Brain microvascular endothelial cell (primary cell): ENCODE measurements at regions not wholly inside any gene's neighbourhood (a gene's known extent, or its start where the extent isn't known, plus 50 kb on each side); places are given as distances from the start of the nearest gene placed in this dataset.

Experiments used
- DNase-seq: peaks from one replicate; pipeline ENCODE4 v3.0.0-alpha.2; 2020
- H3K27ac ChIP-seq: fragments of 250-450 bp; sonication (Bioruptor Pico); 2 replicates; pipeline ENCODE4 v1.5.1; 2020; ENCODE audit warnings: mild to moderate bottlenecking, moderate library complexity
- H3K27me3 ChIP-seq: fragments of 250-450 bp; sonication (Bioruptor Pico); replicated peaks from 2 replicates; pipeline ENCODE4 v1.5.1; 2020; ENCODE audit warnings: mild to moderate bottlenecking
- H3K36me3 ChIP-seq: fragments of 250-450 bp; sonication (Bioruptor Pico); replicated peaks from 2 replicates; pipeline ENCODE4 v1.5.1; 2020; ENCODE audit warnings: mild to moderate bottlenecking
- H3K4me3 ChIP-seq: 2 replicates; pipeline ENCODE4 v1.5.1; 2011; ENCODE audit warnings: low read depth, mild to moderate bottlenecking, control low read depth, low read length, moderate library complexity
- in situ Hi-C: cut with HindIII; loops from 2 replicates; pipeline ENCODE4 v1.10.0; 2017; ENCODE audit warnings: low sequenced_read_pairs, low pct_ligation_motif_present
- TF ChIP-seq, protein P1 (sequence below): IDR thresholded peaks from 2 replicates; pipeline ENCODE4 v1.5.1; 2011; ENCODE audit warnings: low read depth, mild to moderate bottlenecking, moderate library complexity, low read length, control low read depth, inconsistent platforms; ENCODE audit errors: missing control alignments

DNA sequence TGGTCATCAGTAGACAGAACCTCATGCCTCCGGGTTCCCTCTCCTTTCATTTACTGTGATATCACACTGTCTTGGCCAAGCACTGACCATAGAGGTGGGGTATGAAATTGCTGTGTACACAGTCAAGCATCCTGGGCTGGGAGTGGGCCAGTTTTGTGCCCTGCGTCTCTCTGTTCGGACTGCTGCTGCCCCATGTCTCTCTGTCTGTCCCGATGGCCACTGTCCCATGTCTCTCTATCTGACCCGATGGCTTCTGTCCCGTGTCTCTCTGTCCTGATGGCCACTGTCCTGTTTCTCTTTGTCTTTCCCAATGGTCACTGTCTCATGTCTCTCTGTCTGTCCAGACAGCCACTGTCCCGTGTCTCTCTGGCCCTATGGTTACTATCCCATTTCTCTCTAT, 164.9 kb downstream of the ARL4C start:
- H3K36me3 ChIP-seq, result no peaks in the 10 kb centered on the region
- TF ChIP-seq, protein P1, sequence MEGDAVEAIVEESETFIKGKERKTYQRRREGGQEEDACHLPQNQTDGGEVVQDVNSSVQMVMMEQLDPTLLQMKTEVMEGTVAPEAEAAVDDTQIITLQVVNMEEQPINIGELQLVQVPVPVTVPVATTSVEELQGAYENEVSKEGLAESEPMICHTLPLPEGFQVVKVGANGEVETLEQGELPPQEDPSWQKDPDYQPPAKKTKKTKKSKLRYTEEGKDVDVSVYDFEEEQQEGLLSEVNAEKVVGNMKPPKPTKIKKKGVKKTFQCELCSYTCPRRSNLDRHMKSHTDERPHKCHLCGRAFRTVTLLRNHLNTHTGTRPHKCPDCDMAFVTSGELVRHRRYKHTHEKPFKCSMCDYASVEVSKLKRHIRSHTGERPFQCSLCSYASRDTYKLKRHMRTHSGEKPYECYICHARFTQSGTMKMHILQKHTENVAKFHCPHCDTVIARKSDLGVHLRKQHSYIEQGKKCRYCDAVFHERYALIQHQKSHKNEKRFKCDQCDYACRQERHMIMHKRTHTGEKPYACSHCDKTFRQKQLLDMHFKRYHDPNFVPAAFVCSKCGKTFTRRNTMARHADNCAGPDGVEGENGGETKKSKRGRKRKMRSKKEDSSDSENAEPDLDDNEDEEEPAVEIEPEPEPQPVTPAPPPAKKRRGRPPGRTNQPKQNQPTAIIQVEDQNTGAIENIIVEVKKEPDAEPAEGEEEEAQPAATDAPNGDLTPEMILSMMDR, result no peak
- DNase-seq, result no peak
- no peaks in the 10 kb centered on the region for H3K27me3 ChIP-seq
- no peak overlapping the region for H3K4me3 ChIP-seq
- H3K27ac ChIP-seq, result no peak overlapping the region
- in situ Hi-C loops, result no loop called here

DNA sequence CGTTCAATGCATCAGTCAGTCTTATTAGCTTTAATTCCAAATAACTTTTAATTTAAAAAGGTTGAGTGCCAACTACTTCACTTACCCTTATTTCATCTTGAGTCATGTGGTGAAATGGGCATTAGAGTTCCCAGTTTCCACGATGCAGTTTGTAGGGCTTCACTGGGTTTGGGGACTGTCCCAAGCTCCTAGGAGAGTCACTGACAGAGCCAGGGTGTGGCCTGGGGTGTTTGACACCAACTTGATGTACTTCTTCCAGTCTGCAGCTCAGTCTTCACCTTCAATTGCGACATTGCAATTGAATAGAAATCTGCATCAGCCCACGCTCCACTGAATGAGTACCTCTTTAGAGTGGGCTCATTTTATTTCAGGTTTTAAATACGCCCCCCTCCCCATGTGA, 165.3 kb downstream of the ARL4C start:
- TF ChIP-seq, protein P1, result no peak
- in situ Hi-C loops, result no loop called here
- H3K4me3 ChIP-seq, result no peak overlapping the region
- no peaks in the 10 kb centered on the region for H3K36me3 ChIP-seq
- no peaks in the 10 kb centered on the region for H3K27me3 ChIP-seq
- H3K27ac ChIP-seq, result no peak overlapping the region
- no peak for DNase-seq

DNA sequence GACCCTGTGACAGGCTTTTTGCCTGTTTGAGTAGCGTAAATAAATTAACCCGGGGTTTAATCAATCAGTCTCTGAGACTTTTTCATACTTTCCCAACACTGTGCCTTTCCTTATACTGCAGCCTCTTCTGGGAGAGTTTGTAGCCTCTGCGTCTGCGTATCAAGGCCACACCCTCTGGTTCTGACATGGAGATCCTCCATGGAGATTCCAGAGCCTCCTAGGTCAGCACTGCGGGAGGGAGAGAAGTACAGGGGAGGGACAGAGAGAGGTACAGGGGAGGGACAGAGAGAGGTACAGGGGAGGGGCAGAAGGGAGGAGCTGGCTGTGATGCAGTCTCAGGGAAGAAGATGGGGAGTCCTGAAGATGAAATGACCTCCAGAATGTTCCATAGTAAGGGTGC, 166.0 kb downstream of the ARL4C start:
- Histone ChIP-seq H3K4me3 (no peak overlapping the region), H3K27ac (no peak overlapping the region), H3K27me3 (no peaks in the 10 kb centered on the region), H3K36me3 (no peaks in the 10 kb centered on the region)
- TF ChIP-seq, protein P1, result no peak
- DNase-seq, result no peak
- in situ Hi-C loops, result no loop called here

DNA sequence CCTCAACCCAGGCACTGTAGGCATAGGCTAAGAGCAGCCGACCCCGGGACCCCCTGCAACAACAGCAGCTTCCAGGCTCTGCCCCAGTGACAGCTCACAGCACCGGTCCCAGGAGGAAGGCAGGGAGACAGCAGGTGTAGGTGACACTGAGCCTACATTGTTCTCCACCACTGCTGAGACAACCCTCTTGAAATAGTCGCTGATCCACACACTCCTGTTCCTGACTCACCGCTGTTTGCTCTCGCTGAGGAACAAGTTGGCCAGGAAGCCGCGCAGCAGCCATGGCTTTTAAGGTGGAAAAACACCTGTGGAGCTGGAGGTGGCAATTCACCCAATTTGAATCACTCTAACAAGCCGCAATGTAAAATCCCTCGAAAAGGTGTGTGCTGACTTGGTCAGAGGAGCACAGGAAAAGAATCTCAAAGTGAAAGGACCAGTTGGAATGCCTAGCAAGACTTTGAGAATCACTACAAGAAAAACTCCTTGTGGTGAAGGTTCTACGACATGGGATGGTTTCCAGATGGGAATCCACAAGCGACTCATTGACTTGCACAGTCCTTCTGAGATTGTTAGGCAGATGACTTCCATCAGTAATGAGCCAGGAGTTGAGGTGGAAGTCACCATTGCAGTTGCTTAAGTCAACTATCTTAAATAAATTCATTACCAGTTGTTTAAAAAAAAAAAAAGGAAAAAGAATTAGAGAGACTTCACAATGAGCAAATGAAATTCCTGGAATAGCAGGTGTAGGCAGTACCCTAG, 167.5 kb downstream of the ARL4C start:
- Histone ChIP-seq H3K27me3 (no peaks in the 10 kb centered on the region), H3K27ac (no peak overlapping the region), H3K36me3 (no peaks in the 10 kb centered on the region), H3K4me3 (no peak overlapping the region)
- in situ Hi-C loops, result no loop called here
- DNase-seq, result no peak
- TF ChIP-seq, protein P1, result no peak

DNA sequence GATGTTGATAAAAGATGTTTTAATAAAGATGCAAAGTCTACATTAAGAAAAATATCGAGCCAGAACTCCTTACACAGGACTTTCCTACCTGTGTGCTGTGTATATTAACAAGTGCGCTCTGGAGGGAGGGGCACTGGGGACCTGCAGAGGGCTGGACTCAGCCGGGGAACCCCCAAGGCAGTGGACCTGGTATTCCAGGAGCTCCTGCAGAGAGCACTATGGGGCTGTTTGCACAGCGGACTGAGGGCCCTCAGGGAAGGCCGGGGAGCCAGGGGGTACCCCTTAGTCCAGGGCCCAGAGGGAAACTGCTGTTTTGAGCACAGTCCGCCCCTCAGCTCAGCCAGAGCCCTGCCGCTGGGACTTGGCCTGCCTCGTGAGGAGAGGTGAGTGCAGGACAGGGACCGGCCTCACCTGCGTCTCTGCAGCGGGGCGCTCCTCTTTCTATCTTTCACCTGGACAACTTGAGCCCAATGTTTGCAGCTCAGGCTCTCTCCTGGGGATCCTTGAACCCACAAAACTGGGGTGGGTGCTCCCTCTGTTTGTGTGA, 168.4 kb downstream of the ARL4C start:
- H3K27me3 ChIP-seq, result no peaks in the 10 kb centered on the region
- no peaks in the 10 kb centered on the region for H3K36me3 ChIP-seq
- no peak overlapping the region for H3K4me3 ChIP-seq
- no peak for DNase-seq
- H3K27ac ChIP-seq, result no peak overlapping the region
- TF ChIP-seq, protein P1, result no peak
- in situ Hi-C loops, result no loop called here

DNA sequence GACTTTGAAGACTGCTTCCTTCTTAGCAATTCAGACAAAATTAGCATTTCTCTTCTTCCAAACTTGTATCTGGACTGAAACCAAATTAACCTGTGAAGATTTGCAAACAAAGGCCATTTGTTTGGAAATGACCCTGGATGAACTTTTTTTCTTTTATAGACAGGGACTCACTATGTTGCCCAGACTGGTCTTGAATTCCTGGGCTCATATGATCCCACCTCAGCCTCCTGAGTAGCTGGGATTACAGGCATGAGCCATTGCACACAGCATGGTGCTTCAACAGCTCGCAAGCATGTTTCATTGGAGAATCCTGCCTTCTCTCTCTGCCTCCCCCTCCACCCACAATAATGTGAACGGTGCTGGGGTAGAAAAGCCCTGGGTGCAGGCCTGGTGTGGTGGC, 170.2 kb downstream of the ARL4C start:
- no peak for DNase-seq
- Histone ChIP-seq H3K27ac (no peak overlapping the region), H3K27me3 (no peaks in the 10 kb centered on the region), H3K4me3 (no peak overlapping the region), H3K36me3 (no peaks in the 10 kb centered on the region)
- TF ChIP-seq, protein P1, result no peak
- in situ Hi-C loops, result no loop called here
